SK-N-SH (cell line): ENCODE measurements at regions not wholly inside any gene's neighbourhood (a gene's known extent, or its start where the extent isn't known, plus 50 kb on each side); places are given as distances from the start of the nearest gene placed in this dataset.

Source experiments
- CTCF ChIA-PET: fragments of 300-600, 350-600 bp; formaldehyde crosslinking; extraction: SDS; loops from one replicate; lab custom pipeline; 2021; lab: Yijun Ruan, JAX
- POLR2A ChIA-PET: fragments of 350-600 bp; sonication (Branson Sonifier 250); formaldehyde crosslinking; extraction: SDS; loops from one replicate; lab custom pipeline; 2020; ENCODE audit warnings: antibody characterized with exemption, inconsistent platforms; lab: Yijun Ruan, JAX
- DNase-seq: peaks from one replicate; pipeline ENCODE4 v3.0.0; 2012
- H2AFZ ChIP-seq: fragments of 200-600 bp; sonication (generic); 2 replicates; pipeline ENCODE4 v1.8.1; 2016; ENCODE audit warnings: antibody characterized with exemption, mild to moderate bottlenecking, low read depth
- H3F3A ChIP-seq: fragments of 200-600 bp; sonication (generic); replicated peaks from 2 replicates; pipeline ENCODE3; 2016; ENCODE audit warnings: antibody characterized with exemption, mild to moderate bottlenecking; ENCODE audit not compliant: insufficient read depth
- H3K27ac ChIP-seq, 2 experiments: fragments of 200-500 bp in 1 of 2; fragments of 200-600 bp in 1 of 2; sonication (Bioruptor generic) in 1 of 2; sonication (generic), shearing (Covaris generic) in 1 of 2; 2 replicates each; pipeline versions ENCODE4 v1.5.1 to v1.6.1; 2014 to 2016; ENCODE audit warnings: low read depth in 2 of 2, inconsistent platforms in 1 of 2, low read length in 1 of 2, mild to moderate bottlenecking in 1 of 2, mixed read lengths in 1 of 2
- H3K27me3 ChIP-seq: fragments of 200-600 bp; sonication (generic), shearing (Covaris generic); 2 replicates; pipeline ENCODE4 v1.6.1; 2016; ENCODE audit warnings: mixed run types; ENCODE audit not compliant: insufficient read depth
- H3K36me3 ChIP-seq, 2 experiments: fragments of 200-500 bp in 1 of 2; fragments of 200-600 bp in 1 of 2; sonication (Bioruptor generic) in 1 of 2; sonication (generic) in 1 of 2; replicated peaks in 1 of 2; 2 replicates each; pipeline versions ENCODE3 to v1.5.1; 2014 to 2016; ENCODE audit warnings: low read length in 1 of 2, mild to moderate bottlenecking in 1 of 2; ENCODE audit not compliant: insufficient read depth in 2 of 2, control insufficient read depth in 1 of 2
- H3K4me1 ChIP-seq, 2 experiments: fragments of 200-500 bp in 1 of 2; fragments of 200-600 bp in 1 of 2; sonication (Bioruptor generic) in 1 of 2; sonication (generic), shearing (Covaris generic) in 1 of 2; 2 replicates each; pipeline versions ENCODE4 v1.5.1 to v1.6.1; 2014 to 2016; ENCODE audit warnings: low read depth in 1 of 2, low read length in 1 of 2, mixed run types in 1 of 2; ENCODE audit not compliant: insufficient read depth in 2 of 2, control insufficient read depth in 1 of 2
- H3K4me2 ChIP-seq: fragments of 200-600 bp; sonication (generic), shearing (Covaris generic); 2 replicates; pipeline ENCODE4 v1.6.1; 2017; ENCODE audit warnings: mixed run types
- H3K4me3 ChIP-seq, 2 experiments: fragments of 200-500 bp in 1 of 2; fragments of 200-600 bp in 1 of 2; sonication (Bioruptor generic) in 1 of 2; sonication (generic), shearing (Covaris generic) in 1 of 2; 2 replicates each; pipeline versions ENCODE4 v1.5.1 to v1.8.1; 2014 to 2016; ENCODE audit warnings: low read depth in 2 of 2, inconsistent platforms in 1 of 2, low read length in 1 of 2, mild to moderate bottlenecking in 1 of 2, mixed read lengths in 1 of 2, moderate library complexity in 1 of 2
- H3K79me2 ChIP-seq: fragments of 200-600 bp; sonication (generic); 2 replicates; pipeline ENCODE4 v1.8.1; 2017; ENCODE audit warnings: mild to moderate bottlenecking; ENCODE audit not compliant: insufficient read depth
- H3K9ac ChIP-seq: fragments of 200-600 bp; sonication (generic); 2 replicates; pipeline ENCODE4 v1.6.1; 2017; ENCODE audit warnings: mixed run types
- H3K9me2 ChIP-seq: fragments of 200-600 bp; sonication (generic); 2 replicates; pipeline ENCODE4 v1.6.1; 2017; ENCODE audit warnings: mixed run types
- H3K9me3 ChIP-seq: fragments of 200-600 bp; sonication (generic); 2 replicates; pipeline ENCODE4 v1.6.1; 2017; ENCODE audit warnings: mixed run types, mild to moderate bottlenecking, moderate library complexity
- H4K20me1 ChIP-seq: fragments of 200-600 bp; sonication (generic); 2 replicates; pipeline ENCODE4 v1.6.1; 2017; ENCODE audit warnings: mild to moderate bottlenecking, mixed run types; ENCODE audit not compliant: insufficient read depth
- CHD2 ChIP-seq: fragments of 150-350 bp; IDR thresholded peaks from 2 replicates; pipeline ENCODE4 v1.6.1; 2018; ENCODE audit warnings: low read length; ENCODE audit not compliant: partially characterized antibody
- GATA2 ChIP-seq: sonication (generic); formaldehyde crosslinking; IDR thresholded peaks from 2 replicates; pipeline ENCODE4 v1.5.0; 2020; ENCODE audit warnings: mild to moderate bottlenecking, missing genetic modification reagents
- MAX ChIP-seq: IDR thresholded peaks from 2 replicates; pipeline ENCODE4 v1.4.0; 2012; ENCODE audit warnings: low read depth
- MEF2A ChIP-seq: IDR thresholded peaks from 2 replicates; pipeline ENCODE4 v1.4.0; 2012; ENCODE audit warnings: low read depth, borderline replicate concordance
- NRF1 ChIP-seq: IDR thresholded peaks from 2 replicates; pipeline ENCODE4 v1.6.1; 2012; ENCODE audit warnings: low read depth, mild to moderate bottlenecking, low read length
- RAD21 ChIP-seq: IDR thresholded peaks from 2 replicates; pipeline ENCODE4 v1.6.1; 2012; ENCODE audit warnings: mild to moderate bottlenecking, low read length
- RFX5 ChIP-seq: IDR thresholded peaks from 2 replicates; pipeline ENCODE4 v1.6.1; 2012; ENCODE audit warnings: mild to moderate bottlenecking, improper control_type of control experiment, low read length
- SMC3 ChIP-seq: IDR thresholded peaks from 2 replicates; pipeline ENCODE4 v1.6.1; 2012; ENCODE audit warnings: low read depth, low read length, improper control_type of control experiment
- TCF12 ChIP-seq: IDR thresholded peaks from 2 replicates; pipeline ENCODE4 v1.4.0; 2012
- ZBTB33 ChIP-seq: IDR thresholded peaks from 2 replicates; pipeline ENCODE4 v1.4.0; 2012; ENCODE audit warnings: low read depth, borderline replicate concordance
- WGBS: methylation state at CpG from one replicate; pipeline ENCODE4 v1.1.6; 2017; ENCODE audit warnings: low lambda C conversion rate; 5-methylcytosine and 5-hydroxymethylcytosine counted together
- TF ChIP-seq, protein P1 (sequence below): fragments of 200-600 bp; sonication (generic); IDR thresholded peaks from 2 replicates; pipeline ENCODE4 v1.6.1; 2017; ENCODE audit warnings: antibody characterized with exemption, mild to moderate bottlenecking, moderate library complexity
- TF ChIP-seq, protein P2 (sequence below): IDR thresholded peaks from 2 replicates; pipeline ENCODE4 v1.6.1; 2012; ENCODE audit warnings: mild to moderate bottlenecking, low read depth, low read length, moderate library complexity

- Histone ChIP-seq H3K79me2 (no peaks in the 10 kb centered on the region), H3K4me3 (no peak overlapping the region), H3K4me2 (no peak overlapping the region), H3F3A (no peaks in the 10 kb centered on the region), H2AFZ (no peak overlapping the region), H3K36me3 (no peaks in the 10 kb centered on the region), H4K20me1 (no peaks in the 10 kb centered on the region), H3K27me3 (no peaks in the 10 kb centered on the region), H3K27ac (no peak overlapping the region), H3K4me1 (no peaks in the 10 kb centered on the region; a peak in 1 of 4 replicates), H3K9me3 (no peaks in the 10 kb centered on the region), H3K9ac (no peak overlapping the region), H3K9me2 (0 out of 2 replicates have a peak, but pooled peaks cover 3% of the 10 kb centered on the region)
- no peak for TF ChIP-seq TCF12
- no peak for TF ChIP-seq MEF2A
- TF ChIP-seq MAX, result no peak
- TF ChIP-seq RAD21, result no peak
- TF ChIP-seq CHD2, result no peak
- POLR2A ChIA-PET, result no interaction called here
- 12% methylated on average over 3 of the region's 3 CpGs for WGBS
- CTCF ChIA-PET, result no interaction called here
- no peak for DNase-seq
Measured at GRCh38 chr18:39487932-39488331, 1922.3 kb upstream of the CELF4 start.

- 52% methylated on average over 3 of the region's 3 CpGs for WGBS
- Histone ChIP-seq H3K9ac (no peak overlapping the region), H3K4me3 (no peak overlapping the region), H3K36me3 (no peaks in the 10 kb centered on the region), H2AFZ (no peak overlapping the region), H3K27ac (no peak overlapping the region), H3K27me3 (no peaks in the 10 kb centered on the region), H3F3A (no peaks in the 10 kb centered on the region), H3K4me1 (no peaks in the 10 kb centered on the region; a peak in 1 of 4 replicates), H3K79me2 (no peaks in the 10 kb centered on the region), H3K9me3 (no peaks in the 10 kb centered on the region), H3K9me2 (0 out of 2 replicates have a peak, but pooled peaks cover 3% of the 10 kb centered on the region), H4K20me1 (no peaks in the 10 kb centered on the region), H3K4me2 (no peak overlapping the region)
- no peak for DNase-seq
- ChIA-PET CTCF (interaction anchor here (0.9 kb wide), 1 partner anchor 11 kb away, joined by 3 read pairs; no protein-coding TSS in a partner anchor), POLR2A (no interaction called here)
- 0 out of 2 replicates have a peak, but pooled peaks have one; percentile 5 for TF ChIP-seq RAD21
- no peak for TF ChIP-seq SMC3
Measured at GRCh38 chr18:39486268-39486667, 1920.7 kb upstream of the CELF4 start.

- no peak overlapping the region for H3K4me2 ChIP-seq
- H3K9me3 ChIP-seq, result no peaks in the 10 kb centered on the region
- POLR2A ChIA-PET, result no interaction called here
- no peaks in the 10 kb centered on the region for H4K20me1 ChIP-seq
- CTCF ChIA-PET, result interaction anchor here (0.9 kb wide), 1 partner anchor 10 kb away, joined by 3 read pairs; no protein-coding TSS in a partner anchor
- H3K9ac ChIP-seq, result no peak overlapping the region
- H3K4me1 ChIP-seq, result no peaks in the 10 kb centered on the region; a peak in 1 of 4 replicates
- no peak overlapping the region for H3K27ac ChIP-seq
- no peaks in the 10 kb centered on the region for H3K79me2 ChIP-seq
- no peaks in the 10 kb centered on the region for H3K36me3 ChIP-seq
- 0 out of 2 replicates have a peak, but pooled peaks cover 3% of the 10 kb centered on the region for H3K9me2 ChIP-seq
- 0% methylated on average over 1 of the region's 1 CpG for WGBS
- DNase-seq, result peak; percentile 19
- H2AFZ ChIP-seq, result no peak overlapping the region
- no peak overlapping the region for H3K4me3 ChIP-seq
- H3F3A ChIP-seq, result no peaks in the 10 kb centered on the region
- no peaks in the 10 kb centered on the region for H3K27me3 ChIP-seq
- no peak for TF ChIP-seq CHD2
- TF ChIP-seq RAD21, result no peak
- TF ChIP-seq GATA2 (CRISPR knock-in tag), result no peak
- no peak for TF ChIP-seq ZBTB33
- TF ChIP-seq, protein P1, sequence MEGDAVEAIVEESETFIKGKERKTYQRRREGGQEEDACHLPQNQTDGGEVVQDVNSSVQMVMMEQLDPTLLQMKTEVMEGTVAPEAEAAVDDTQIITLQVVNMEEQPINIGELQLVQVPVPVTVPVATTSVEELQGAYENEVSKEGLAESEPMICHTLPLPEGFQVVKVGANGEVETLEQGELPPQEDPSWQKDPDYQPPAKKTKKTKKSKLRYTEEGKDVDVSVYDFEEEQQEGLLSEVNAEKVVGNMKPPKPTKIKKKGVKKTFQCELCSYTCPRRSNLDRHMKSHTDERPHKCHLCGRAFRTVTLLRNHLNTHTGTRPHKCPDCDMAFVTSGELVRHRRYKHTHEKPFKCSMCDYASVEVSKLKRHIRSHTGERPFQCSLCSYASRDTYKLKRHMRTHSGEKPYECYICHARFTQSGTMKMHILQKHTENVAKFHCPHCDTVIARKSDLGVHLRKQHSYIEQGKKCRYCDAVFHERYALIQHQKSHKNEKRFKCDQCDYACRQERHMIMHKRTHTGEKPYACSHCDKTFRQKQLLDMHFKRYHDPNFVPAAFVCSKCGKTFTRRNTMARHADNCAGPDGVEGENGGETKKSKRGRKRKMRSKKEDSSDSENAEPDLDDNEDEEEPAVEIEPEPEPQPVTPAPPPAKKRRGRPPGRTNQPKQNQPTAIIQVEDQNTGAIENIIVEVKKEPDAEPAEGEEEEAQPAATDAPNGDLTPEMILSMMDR, result no peak
- TF ChIP-seq TCF12, result no peak
- TF ChIP-seq NRF1, result no peak
- no peak for TF ChIP-seq MAX
- no peak for TF ChIP-seq RFX5
- TF ChIP-seq, protein P2, sequence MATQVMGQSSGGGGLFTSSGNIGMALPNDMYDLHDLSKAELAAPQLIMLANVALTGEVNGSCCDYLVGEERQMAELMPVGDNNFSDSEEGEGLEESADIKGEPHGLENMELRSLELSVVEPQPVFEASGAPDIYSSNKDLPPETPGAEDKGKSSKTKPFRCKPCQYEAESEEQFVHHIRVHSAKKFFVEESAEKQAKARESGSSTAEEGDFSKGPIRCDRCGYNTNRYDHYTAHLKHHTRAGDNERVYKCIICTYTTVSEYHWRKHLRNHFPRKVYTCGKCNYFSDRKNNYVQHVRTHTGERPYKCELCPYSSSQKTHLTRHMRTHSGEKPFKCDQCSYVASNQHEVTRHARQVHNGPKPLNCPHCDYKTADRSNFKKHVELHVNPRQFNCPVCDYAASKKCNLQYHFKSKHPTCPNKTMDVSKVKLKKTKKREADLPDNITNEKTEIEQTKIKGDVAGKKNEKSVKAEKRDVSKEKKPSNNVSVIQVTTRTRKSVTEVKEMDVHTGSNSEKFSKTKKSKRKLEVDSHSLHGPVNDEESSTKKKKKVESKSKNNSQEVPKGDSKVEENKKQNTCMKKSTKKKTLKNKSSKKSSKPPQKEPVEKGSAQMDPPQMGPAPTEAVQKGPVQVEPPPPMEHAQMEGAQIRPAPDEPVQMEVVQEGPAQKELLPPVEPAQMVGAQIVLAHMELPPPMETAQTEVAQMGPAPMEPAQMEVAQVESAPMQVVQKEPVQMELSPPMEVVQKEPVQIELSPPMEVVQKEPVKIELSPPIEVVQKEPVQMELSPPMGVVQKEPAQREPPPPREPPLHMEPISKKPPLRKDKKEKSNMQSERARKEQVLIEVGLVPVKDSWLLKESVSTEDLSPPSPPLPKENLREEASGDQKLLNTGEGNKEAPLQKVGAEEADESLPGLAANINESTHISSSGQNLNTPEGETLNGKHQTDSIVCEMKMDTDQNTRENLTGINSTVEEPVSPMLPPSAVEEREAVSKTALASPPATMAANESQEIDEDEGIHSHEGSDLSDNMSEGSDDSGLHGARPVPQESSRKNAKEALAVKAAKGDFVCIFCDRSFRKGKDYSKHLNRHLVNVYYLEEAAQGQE, result no peak
Measured at GRCh38 chr18:39485696-39486095, 1920.1 kb upstream of the CELF4 start.
